ENCODE measurements at regions not wholly inside any gene's neighbourhood (a gene's known extent, or its start where the extent isn't known, plus 50 kb on each side); places are given as distances from the start of the nearest gene placed in this dataset.

- H3K27me3 Mint-ChIP-seq, result peaks cover 0 to 5% (median 1%) of the 10 kb centered on the region in 5 donors
- DNase-seq, result no peak
- H3K9me3 Mint-ChIP-seq, result peaks cover 0 to 22% (median 10%) of the 10 kb centered on the region in 9 donors
- no peak for ATAC-seq
- H3K4me3 Mint-ChIP-seq, result no peak overlapping the region
- H3K4me1 Mint-ChIP-seq, result no peaks in the 10 kb centered on the region
- no peak overlapping the region for H3K27ac Mint-ChIP-seq
- peaks cover 0 to 10% (median 0%) of the 10 kb centered on the region in 3 donors for H3K36me3 Mint-ChIP-seq
- POLR2A ChIA-PET, result no interaction called here
These were observed 70.6 kb upstream of the PRICKLE1 start for GRCh38 chr12:42660117-42660516.

- no peaks in the 10 kb centered on the region for H3K4me1 Mint-ChIP-seq
- peaks cover 0 to 14% (median 0%) of the 10 kb centered on the region in 9 donors for H3K9me3 Mint-ChIP-seq
- H3K27me3 Mint-ChIP-seq, result peaks cover 0 to 3% (median 0%) of the 10 kb centered on the region in 5 donors
- ATAC-seq (no peak), DNase-seq (no peak)
- no peak overlapping the region for H3K27ac Mint-ChIP-seq
- H3K36me3 Mint-ChIP-seq, result no peaks in the 10 kb centered on the region
- H3K4me3 Mint-ChIP-seq, result no peak overlapping the region
- POLR2A ChIA-PET, result no interaction called here
These were observed 62.5 kb upstream of the PRICKLE1 start for GRCh38 chr12:42652048-42652447.

GRCh38 chr12:42648061-42648460 lies 58.5 kb upstream of the PRICKLE1 start:
- no peak for DNase-seq
- Mint-ChIP-seq H3K27me3 (peaks cover 0 to 3% (median 0%) of the 10 kb centered on the region in 5 donors), H3K36me3 (no peaks in the 10 kb centered on the region), H3K4me1 (no peaks in the 10 kb centered on the region), H3K27ac (no peak overlapping the region), H3K9me3 (peaks cover 0 to 8% (median 0%) of the 10 kb centered on the region in 9 donors), H3K4me3 (no peak overlapping the region)
- no peak for ATAC-seq
- POLR2A ChIA-PET, result no interaction called here

- no peaks in the 10 kb centered on the region for H3K36me3 Mint-ChIP-seq
- H3K9me3 Mint-ChIP-seq, result no peaks in the 10 kb centered on the region
- H3K4me1 Mint-ChIP-seq, result no peaks in the 10 kb centered on the region
- DNase-seq (no peak), ATAC-seq (no peak)
- no peak overlapping the region for H3K4me3 Mint-ChIP-seq
- POLR2A ChIA-PET, result no interaction called here
- peaks cover 0 to 4% (median under 1%) of the 10 kb centered on the region in 5 donors for H3K27me3 Mint-ChIP-seq
- H3K27ac Mint-ChIP-seq, result no peak overlapping the region
These were observed 54.5 kb upstream of the PRICKLE1 start for GRCh38 chr12:42643881-42644579.

GRCh38 chr12:42641221-42641885 lies 51.8 kb upstream of the PRICKLE1 start:
- no peak overlapping the region for H3K4me3 Mint-ChIP-seq
- POLR2A ChIA-PET, result no interaction called here
- H3K4me1 Mint-ChIP-seq, result no peaks in the 10 kb centered on the region
- H3K36me3 Mint-ChIP-seq, result no peaks in the 10 kb centered on the region
- H3K27ac Mint-ChIP-seq, result no peak overlapping the region
- no peak for ATAC-seq
- H3K9me3 Mint-ChIP-seq, result peaks cover 0 to 5% (median 0%) of the 10 kb centered on the region in 9 donors
- no peak for DNase-seq
- peaks cover 0 to 10% (median 2%) of the 10 kb centered on the region in 5 donors for H3K27me3 Mint-ChIP-seq

GRCh38 chr12:42640391-42640790 lies 50.8 kb upstream of the PRICKLE1 start:
- H3K9me3 Mint-ChIP-seq, result peaks cover 0 to 5% (median 0%) of the 10 kb centered on the region in 9 donors
- POLR2A ChIA-PET, result no interaction called here
- no peaks in the 10 kb centered on the region for H3K4me1 Mint-ChIP-seq
- H3K27ac Mint-ChIP-seq, result no peak overlapping the region
- ATAC-seq (no peak), DNase-seq (no peak)
- H3K4me3 Mint-ChIP-seq, result no peak overlapping the region
- H3K36me3 Mint-ChIP-seq, result no peaks in the 10 kb centered on the region
- peaks cover 0 to 10% (median 2%) of the 10 kb centered on the region in 5 donors for H3K27me3 Mint-ChIP-seq

GRCh38 chr12:42639556-42639955 lies 50.0 kb upstream of the PRICKLE1 start:
- Mint-ChIP-seq H3K4me1 (no peaks in the 10 kb centered on the region), H3K9me3 (peaks cover 0 to 5% (median 0%) of the 10 kb centered on the region in 9 donors), H3K27me3 (peaks cover 0 to 10% (median 2%) of the 10 kb centered on the region in 5 donors), H3K27ac (no peak overlapping the region), H3K36me3 (no peaks in the 10 kb centered on the region), H3K4me3 (no peak overlapping the region)
- ATAC-seq (no peak), DNase-seq (no peak)
- POLR2A ChIA-PET, result no interaction called here

All from naive thymus-derived CD8-positive, alpha-beta T cell (primary cell).